ENCODE measurements at regions not wholly inside any gene's neighbourhood (a gene's known extent, or its start where the extent isn't known, plus 50 kb on each side); places are given as distances from the start of the nearest gene placed in this dataset.

- TF ChIP-seq CTCF (IDR thresholded peaks at IDR 0.05) (no peak), POLR2A (IDR thresholded peaks at IDR 0.05) (no peak)
Measured at GRCh38 chr10:4434105-4434504, 391.9 kb upstream of the AKR1E2 start.

All from testis (tissue), 2 donors.